ENCODE measurements at regions not wholly inside any gene's neighbourhood (a gene's known extent, or its start where the extent isn't known, plus 50 kb on each side); places are given as distances from the start of the nearest gene placed in this dataset.

DNA sequence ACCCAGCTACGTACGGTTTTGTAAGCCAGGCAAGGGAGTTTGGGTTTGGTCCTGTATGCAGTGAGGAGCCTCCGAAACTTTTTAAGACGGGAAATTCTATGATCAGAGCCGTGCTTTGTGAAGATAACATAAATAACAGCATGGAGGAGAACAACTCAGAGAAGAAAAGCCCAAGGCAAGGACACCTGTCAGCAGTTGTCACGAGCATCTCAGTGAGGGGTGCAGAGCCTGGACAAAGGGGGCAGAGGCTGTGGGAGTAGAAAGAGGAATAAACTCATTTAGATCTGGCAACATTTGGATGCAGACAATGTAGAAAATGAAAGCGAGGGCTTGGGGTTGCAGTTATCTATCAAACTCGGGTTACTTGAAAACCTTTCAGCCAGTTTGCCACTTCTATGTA lies 64.5 kb downstream of the CAVIN2 start:
- no peak for TF ChIP-seq EZH2 (IDR thresholded peaks at IDR 0.05; ENCODE audit: low read length)
- TF ChIP-seq, protein P1, sequence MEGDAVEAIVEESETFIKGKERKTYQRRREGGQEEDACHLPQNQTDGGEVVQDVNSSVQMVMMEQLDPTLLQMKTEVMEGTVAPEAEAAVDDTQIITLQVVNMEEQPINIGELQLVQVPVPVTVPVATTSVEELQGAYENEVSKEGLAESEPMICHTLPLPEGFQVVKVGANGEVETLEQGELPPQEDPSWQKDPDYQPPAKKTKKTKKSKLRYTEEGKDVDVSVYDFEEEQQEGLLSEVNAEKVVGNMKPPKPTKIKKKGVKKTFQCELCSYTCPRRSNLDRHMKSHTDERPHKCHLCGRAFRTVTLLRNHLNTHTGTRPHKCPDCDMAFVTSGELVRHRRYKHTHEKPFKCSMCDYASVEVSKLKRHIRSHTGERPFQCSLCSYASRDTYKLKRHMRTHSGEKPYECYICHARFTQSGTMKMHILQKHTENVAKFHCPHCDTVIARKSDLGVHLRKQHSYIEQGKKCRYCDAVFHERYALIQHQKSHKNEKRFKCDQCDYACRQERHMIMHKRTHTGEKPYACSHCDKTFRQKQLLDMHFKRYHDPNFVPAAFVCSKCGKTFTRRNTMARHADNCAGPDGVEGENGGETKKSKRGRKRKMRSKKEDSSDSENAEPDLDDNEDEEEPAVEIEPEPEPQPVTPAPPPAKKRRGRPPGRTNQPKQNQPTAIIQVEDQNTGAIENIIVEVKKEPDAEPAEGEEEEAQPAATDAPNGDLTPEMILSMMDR (optimal IDR thresholded peaks at IDR 0.05 in 1 of 3, IDR thresholded peaks at IDR 0.05 in 1 of 3, conservative IDR thresholded peaks at IDR 0.05 in 1 of 3; ENCODE audit: extremely low read depth in 1 of 3, insufficient read depth in 2 of 3, low read length in 3 of 3), result no peak

All from keratinocyte (primary cell).